NB4 (cell line): ENCODE measurements at regions not wholly inside any gene's neighbourhood (a gene's known extent, or its start where the extent isn't known, plus 50 kb on each side); places are given as distances from the start of the nearest gene placed in this dataset.

ENCODE experiments used
- CTCF ChIP-seq: IDR thresholded peaks from one replicate; pipeline ENCODE4 v1.5.1; 2012; ENCODE audit warnings: low read depth, low read length
- MAX ChIP-seq: IDR thresholded peaks from 2 replicates; pipeline ENCODE4 v1.6.1; 2011; ENCODE audit warnings: low read depth, low read length
- MYC ChIP-seq: IDR thresholded peaks from 2 replicates; pipeline ENCODE4 v1.6.1; 2011; ENCODE audit warnings: low read depth, low read length
- POLR2A ChIP-seq: IDR thresholded peaks from 2 replicates; pipeline ENCODE4 v1.6.1; 2011; ENCODE audit warnings: mild to moderate bottlenecking; ENCODE audit not compliant: insufficient read length; ENCODE audit errors: extremely low read depth

GRCh38 chr3:106457281-106458180 is 588.7 kb upstream of the CBLB start:
- TF ChIP-seq POLR2A (no peak), CTCF (no peak), MYC (no peak), MAX (no peak)
